GM19324 (cell line): ENCODE measurements at regions not wholly inside any gene's neighbourhood (a gene's known extent, or its start where the extent isn't known, plus 50 kb on each side); places are given as distances from the start of the nearest gene placed in this dataset.
"Not testable (repeated sequence)": the region's sequence is repeated elsewhere in the genome, so short reads cannot be mapped to it uniquely, and the experiment has no call there.

Source experiments
- ATAC-seq: cut with Tn5 transposase; IDR thresholded peaks from one replicate; pipeline ENCODE4 v1.9.1; 2021; ENCODE audit warnings: mild to moderate bottlenecking, moderate library complexity; ENCODE audit not compliant: unreplicated experiment, low FRiP score

DNA sequence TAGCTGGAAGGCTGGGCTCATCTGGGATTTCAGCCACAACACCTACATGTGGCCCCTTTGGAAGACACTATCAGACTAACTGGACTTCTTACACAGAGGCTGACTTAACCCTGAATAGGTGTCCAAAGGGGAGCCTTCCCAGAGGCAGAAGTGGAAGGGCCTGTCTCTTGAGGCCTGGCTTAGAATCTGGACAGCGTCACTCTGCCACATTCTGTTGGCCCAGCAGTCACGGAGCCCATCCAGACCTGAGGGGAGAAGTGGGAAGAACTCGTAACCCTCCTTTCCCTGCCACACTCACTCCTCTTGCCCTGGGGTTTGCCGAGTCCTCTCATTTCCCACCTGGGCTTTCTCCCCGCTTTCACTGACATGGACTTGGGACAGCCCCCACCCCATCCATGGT is 170.5 kb downstream of the C16orf95 start:
- no peak for ATAC-seq

DNA sequence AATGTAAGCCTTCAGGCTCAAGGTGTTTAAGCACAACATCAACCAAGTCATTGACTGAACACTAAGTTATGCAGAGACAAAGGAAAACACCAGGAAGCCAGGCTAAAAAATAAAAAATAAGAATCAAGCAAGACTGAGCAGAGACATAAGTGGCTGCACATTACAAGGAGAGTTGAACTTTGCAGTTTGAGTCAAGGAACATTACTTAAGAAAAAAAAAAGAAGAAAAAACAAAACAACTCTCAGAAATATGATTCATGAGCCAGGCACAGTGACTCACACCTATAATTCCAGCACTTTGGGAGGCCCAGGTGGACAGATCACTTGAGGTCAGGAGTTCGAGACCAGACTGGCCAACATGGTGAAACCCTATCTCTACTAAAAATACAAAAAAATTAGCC is 168.1 kb downstream of the C16orf95 start:
- no peak for ATAC-seq

DNA sequence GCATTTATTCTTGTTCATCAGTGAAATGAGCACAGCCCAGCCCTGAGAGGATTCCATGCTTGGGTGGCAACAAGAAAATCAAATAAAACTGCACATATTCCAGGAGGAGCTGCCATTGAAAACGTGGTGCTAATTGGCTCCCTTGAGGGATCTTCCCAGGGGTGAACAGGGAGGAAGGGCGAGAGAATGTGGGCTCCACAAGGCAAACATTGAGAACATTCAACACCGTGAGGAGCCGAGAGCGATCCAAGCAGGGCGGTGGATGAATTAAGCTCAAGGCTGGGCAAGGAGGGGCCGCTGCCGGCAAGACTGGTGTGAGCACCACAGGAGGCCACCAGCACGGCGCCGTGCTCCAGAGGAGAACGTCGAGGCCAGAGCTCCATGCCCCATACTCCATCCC is 166.9 kb downstream of the C16orf95 start:
- no peak for ATAC-seq

DNA sequence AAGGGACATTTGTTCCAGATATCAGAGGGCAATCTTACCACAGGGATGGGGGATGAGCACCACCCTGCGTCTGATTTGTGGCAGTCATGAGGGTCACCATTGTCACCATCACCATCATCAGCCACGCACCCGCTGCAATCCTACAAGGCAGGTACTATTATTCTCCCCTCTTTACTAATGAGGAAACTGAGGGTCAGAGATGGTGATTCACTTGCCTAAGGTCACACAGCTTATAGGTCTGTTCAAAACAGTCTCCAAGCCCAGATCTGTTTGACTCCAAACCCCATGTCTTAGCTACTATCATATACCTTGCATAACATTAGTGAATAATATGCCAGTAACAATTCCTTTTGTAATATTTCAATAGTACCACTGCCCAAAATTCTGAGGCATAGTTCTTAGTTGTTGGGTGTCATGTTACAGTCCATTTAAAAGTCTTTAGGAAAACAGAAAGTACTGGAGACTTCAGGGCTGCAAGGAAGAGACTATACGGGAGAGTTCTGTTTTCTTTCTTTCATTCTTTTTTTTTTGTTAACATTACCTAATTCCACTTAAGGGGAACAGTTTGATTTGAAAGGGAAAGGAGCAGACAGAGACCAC is 166.4 kb downstream of the C16orf95 start:
- no peak for ATAC-seq

DNA sequence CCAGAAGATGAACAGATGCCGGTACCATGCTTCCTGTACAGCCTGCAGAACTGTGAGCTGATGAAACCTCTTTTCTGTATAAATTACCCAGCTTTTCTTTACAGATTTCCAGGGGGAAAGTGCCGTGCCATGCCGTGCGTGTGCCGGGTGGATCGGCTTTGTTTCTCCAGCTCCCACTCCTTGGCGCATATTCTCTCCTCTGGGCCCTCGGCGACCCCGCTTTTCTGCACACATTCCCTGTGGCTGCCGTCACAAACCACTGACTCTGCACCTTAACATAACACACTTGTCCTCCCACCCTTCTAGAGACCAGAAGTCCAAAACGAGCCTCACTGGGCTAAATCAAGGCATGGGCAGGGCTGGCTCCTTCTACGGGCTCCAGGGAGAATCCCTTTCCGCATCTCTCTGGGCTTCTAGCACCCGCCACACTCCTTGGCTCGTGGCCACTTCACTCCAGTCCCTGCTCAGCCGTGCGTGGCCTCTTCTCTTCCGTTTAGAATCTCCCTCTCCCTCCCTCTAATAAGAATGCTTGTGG is 164.9 kb downstream of the C16orf95 start:
- no peak for ATAC-seq

DNA sequence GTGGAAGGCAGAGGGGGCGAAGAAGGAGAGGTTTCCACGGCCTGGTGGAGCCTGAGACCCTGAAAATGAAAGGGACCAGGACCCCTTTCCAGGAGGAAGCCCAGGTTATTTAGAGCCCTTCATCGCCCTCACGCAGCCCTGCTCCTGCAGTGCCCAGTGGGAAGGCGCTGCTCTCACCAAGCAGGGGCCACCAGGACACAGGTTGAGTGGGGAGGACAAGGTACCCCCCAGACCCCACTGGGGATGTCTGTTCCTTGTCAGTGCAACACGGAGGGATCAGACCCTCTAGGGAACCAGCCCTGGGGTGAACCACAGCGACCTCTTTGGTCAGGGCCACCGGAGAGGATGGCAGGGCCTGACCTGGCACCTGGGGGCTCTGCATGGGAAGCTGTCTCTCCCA is 163.9 kb downstream of the C16orf95 start:
- ATAC-seq = no peak

DNA sequence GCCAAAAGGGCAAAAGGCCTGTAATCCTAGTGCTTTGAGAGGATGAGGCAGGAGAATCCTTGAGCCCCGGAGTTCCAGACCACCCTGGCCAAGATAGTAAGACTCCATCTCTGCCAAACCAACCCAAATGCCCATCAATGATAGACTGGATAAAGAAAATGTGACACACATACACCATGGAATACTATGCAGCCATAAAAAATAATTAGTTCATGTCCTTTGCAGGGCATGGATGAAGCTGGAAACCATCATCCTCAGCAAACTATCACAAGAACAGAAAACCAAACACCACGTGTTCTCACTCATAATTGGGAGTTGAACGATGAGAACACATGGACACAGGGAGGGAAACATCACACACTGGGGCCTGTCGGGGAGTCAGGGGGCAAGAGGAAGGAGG is 161.9 kb downstream of the C16orf95 start:
- ATAC-seq = not testable (repeated sequence)

DNA sequence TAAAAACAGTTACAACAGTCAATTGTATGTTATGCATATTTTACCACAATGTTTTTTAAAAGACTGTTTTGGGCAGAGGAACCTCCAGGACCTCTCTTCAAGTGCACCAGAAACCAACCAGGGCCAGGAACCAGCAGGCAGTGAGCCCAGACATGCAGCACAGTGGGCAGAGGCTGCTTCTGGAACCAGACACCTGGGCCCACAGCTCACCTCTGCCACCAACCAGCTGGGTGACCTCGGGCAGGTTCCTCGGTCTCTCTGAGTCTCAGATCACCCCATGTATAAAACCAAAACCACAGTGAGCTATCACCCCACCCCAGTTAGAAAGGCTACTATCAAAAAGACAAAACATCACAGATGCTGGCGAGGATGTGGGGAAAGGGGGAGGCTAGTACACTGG is 161.0 kb downstream of the C16orf95 start:
- no peak for ATAC-seq

DNA sequence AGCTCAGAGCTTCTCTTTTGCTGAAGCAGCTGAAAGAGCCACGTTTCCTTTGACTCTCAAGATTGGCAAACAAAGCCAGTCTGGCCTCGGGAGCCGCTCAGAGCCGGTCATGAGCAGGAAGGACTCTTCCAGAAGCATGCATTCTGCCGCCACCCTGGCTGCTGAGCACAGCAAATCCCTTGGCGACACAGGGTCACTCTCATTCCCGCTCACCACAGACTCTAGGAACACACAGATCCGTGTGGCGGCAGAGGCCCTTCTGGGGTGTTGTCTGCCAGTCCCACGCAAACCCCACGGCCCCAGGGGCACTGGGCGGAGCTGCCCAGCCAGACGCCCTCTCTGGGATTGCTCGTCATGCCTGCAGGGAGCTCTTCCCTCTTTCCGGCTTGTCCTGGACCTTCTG is 157.0 kb downstream of the C16orf95 start:
- ATAC-seq = no peak

DNA sequence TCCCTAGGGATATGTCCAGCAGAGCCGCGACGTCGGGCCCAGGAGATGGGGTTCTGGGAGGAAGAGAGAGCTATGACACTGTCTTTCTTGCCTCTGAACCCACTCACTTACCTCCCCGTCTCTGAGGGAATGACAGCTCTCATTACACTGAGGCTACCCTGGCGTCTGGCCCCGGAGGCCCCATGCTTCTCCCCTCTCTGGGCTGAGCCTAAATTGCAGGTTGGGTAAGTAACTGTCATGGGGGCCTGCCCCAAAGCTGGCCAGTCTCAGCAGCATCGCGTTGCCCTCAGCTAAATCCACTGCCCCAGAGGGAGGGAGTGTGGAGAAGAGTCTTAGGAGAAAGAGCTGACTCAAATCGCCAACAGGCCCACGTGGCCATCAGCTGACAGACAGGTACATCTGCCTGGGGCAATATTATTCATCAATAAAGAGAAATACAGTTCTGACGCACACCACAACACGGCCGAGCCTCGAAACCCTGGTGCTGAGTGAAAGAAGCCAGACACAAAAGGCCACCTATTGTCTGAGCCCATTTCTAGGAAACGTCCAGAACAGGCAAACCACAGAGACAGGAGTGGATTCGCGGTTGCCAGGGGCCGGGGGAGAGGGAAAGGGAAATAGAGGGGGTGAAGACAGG is 156.4 kb downstream of the C16orf95 start:
- no peak for ATAC-seq

DNA sequence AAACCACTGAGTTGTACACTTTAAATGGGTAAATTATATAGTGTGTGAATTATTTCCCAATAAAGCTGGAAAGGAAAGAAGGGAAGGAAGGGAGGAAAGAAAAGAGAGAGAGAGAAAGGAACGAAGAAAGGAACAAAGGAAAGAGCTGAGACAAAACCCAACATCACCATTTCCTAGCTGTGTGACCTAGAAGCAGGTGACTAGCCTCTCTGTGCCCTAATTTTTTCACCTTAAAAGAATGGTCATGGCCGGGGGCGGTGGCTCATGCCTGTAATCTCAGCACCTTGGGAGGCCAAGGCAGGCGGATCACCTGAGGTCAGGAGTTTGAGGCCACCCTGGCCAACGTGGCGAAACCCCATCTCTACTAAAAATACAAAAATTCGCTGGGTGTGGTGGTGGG is 155.8 kb downstream of the C16orf95 start:
- not testable (repeated sequence) for ATAC-seq

DNA sequence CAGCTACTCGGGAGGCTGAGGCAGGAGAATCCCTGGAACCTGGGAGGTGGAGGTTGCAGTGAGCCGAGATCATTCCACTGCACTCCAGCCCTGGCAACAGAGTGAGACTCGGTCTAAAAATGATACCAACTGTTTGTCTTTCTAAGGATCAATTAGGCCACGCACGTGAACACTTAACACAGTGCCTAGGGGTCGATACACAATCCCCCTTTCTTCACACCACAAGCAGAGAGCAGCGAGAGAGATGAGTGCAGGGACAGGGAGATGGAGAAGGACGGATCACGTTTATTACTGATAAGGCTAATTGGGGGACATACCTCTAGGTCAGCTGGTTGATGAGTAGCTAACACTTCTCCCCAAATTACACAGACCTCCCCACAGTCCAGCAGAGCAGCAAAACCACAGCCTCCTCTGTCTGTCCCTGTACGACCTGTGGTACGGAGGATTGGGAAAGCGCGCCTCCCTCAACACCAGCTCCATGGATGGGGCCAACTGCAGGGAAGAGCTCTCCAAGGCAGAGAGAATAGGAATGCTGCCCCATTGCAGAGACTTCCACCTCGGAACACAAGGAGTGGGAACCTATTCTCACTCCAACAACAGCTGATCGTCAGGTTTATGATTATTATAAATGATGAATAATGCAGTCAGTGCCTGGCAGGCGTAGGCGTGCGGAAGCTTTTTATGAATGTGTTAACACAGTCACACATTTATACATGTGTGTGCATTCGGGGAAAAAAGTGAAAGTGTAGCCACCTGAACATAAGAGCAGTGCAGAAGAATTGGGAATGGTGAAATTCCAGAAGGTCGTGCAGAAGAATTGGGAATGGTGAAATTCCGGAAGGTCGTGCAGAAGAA is 155.1 kb downstream of the C16orf95 start:
- ATAC-seq = no peak

DNA sequence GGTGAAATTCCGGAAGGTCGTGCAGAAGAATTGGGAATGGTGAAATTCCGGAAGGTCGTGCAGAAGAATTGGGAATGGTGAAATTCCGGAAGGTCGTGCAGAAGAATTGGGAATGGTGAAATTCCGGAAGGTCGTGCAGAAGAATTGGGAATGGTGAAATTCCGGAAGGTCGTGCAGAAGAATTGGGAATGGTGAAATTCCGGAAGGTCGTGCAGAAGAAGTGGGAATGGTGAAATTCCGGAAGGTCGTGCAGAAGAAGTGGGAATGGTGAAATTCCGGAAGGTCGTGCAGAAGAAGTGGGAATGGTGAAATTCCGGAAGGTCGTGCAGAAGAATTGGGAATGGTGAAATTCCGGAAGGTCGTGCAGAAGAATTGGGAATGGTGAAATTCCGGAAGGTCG is 154.4 kb downstream of the C16orf95 start:
- not testable (repeated sequence) for ATAC-seq

DNA sequence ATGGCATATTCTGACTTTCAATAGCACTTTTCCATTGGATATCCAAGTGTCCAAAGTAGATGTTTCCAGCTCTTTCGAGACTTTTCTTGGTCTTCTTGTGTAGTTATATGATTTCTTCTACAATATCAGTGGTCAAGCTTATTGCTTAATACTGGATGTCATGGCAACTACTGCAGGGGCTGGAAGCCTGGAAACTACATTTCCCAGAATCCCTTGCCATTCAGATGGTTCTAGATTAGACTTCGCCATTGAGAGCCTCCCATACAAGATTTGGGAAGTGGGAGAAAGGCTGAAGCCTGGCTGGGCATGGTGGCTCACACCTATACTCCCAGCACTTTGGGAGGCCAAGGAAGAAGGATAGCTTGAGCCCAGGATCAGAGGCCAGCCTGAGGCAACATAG is 153.6 kb downstream of the C16orf95 start:
- no peak for ATAC-seq

DNA sequence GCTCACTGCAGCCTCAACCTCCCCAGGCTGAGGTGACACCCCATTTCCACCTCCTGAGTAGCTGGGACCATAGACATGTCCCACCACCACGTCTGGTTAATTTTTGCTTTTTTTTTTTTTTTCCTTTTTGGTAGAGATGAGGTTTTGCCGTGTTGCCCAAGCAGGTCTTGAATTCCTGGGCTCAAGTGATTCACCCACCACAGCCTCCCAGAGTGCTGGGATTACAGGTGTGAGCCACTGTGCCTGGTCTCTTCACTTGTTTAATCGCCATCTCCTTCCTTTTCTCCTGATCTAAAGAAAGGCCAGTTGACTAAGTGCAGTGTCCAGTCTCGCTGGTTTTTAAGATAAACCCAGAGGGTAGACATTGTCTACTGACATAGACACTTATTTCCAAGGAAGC is 152.0 kb downstream of the C16orf95 start:
- no peak for ATAC-seq

DNA sequence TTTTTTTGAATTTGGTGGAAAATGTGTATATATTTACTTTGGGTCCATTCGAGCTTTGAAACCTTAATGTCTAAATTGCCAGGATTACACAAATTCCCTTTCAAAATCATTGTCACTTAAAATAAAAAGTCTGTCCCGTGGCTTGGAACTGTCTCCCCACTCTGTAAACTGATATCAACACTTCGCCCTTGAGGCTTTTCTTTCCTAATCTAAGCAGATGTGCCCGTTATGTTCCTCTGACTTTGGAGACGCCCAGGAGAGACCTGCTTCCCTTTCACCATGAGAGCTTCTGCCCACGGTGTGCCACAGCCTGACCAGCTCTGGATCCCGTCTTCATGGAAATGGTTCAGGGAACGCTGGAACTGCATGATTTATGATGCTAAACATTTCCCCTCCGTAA is 151.3 kb downstream of the C16orf95 start:
- no peak for ATAC-seq

DNA sequence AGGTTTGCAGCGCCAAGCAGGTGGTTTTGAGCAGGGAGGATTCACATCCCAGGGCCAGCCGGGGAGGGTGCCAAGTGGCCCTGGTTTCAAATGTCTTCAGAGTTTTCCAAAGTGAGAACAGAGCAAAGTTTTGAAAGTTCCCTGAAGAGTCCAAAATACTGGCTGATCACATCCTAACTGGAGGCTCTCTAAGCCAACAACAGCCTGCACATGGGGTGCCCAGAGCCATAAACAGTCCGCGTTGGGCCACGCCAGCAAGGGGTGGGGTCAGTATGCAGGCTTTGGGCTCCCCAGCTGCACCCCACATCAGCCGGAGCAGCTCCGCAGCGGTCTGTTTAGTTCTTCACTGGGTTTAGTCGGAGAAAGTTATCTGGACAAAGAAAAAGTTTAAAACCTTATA is 150.9 kb downstream of the C16orf95 start:
- no peak for ATAC-seq

DNA sequence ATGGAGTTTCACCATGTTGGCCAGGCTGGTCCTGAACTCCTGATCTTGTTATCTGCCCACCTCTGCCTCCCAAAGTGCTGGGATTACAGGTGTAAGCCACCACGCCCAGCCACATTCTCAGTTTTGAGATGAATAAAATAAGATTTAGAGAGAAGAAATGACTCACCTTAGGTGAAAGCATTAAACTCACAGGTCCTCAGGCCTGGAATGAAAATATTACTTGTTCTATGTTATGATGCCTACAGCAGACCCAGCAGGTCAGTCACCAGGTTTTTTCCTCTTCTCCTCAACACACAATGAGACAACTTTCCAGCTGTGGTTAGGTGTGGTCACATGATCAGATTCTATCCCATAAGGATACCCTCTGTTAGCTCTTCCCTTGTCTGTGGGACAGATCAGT is 150.3 kb downstream of the C16orf95 start:
- no peak for ATAC-seq

DNA sequence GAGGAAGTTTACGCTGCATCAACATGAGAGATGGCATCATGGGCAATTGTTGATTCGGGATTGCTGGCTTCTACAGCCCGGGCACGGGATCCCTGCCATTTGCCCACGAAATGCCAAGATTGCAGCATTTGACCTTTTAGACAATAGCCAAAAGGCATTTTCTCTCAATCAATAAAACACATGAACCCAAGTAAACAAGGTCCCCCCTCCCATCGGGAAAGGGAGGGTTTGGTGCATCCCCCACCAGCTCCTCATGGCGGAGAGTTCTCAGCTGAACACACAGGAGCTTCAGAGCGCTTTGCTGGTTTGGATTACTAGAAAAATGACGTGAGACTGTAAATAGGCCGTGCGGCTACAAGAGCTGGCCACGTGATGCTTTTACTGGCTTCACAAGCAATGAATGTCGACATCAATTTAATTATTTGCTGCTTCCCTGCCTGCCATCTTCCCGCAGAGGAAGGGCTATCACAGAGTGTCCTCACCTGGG is 147.6 kb downstream of the C16orf95 start:
- no peak for ATAC-seq

DNA sequence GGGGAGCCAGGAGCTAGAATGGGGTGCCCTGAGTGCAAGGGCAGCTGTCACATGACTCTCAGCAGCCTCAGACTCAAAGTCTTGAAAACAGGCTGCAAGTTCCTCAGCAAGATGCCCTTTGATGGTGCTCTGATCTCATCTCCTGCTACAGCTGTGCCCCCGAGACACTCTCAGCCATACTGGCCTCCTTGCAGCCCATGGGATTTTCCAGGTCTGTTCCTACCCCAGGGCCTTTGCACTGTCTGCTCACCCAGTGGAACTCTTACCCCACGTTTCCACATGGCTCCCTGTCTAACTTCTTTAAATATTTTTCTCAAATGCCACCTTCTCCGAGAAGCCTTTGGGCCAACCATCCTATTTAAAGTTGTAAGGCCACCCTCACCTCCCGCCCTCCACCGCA is 146.9 kb downstream of the C16orf95 start:
- no peak for ATAC-seq

DNA sequence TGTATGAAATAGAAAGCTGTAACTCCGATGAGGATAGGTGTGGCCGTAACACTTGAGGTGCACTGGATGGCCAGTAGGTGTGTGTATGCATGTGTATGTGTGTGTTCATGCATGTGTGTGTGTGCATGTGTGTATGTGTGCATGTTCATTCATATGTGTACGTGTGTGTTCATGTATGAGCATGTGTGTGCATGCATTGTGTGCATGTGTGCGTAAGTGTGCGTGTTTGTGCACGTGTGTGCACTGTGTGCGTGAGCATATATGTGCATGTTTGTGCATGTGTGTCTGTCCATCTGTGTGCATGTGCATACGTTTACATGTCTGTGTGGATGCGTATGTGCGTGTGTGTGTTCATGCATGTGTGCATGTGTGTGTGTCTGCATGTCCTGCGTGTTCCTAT is 145.5 kb downstream of the C16orf95 start:
- no peak for ATAC-seq
